Tibial nerve (tissue), 4 donors: ENCODE measurements at regions not wholly inside any gene's neighbourhood (a gene's known extent, or its start where the extent isn't known, plus 50 kb on each side); places are given as distances from the start of the nearest gene placed in this dataset.

Experiments used
- DNase-seq, 2 donors: peaks; one replicate each; pipeline ENCODE4 v3.0.0-alpha.2; 2019; ENCODE audit warnings: low spot score in 2 of 2
- H3K27ac ChIP-seq, 4 donors: fragments of 200-600 bp; sonication (generic) in 3 of 4; one replicate each; pipeline ENCODE4 v1.5.1; 2017 to 2019; ENCODE audit warnings: mild to moderate bottlenecking in 1 of 4
- H3K27me3 ChIP-seq, 2 donors: fragments of 200-600 bp; sonication (generic) in 1 of 2; one replicate each; pipeline versions ENCODE4 v1.5.1 to v1.6.0; 2017 to 2019
- H3K36me3 ChIP-seq, 3 donors: fragments of 200-600 bp; sonication (generic); one replicate each; pipeline ENCODE4 v1.5.1; 2018 to 2019
- H3K4me1 ChIP-seq, 4 donors: fragments of 200-600 bp; sonication (generic) in 3 of 4; one replicate each; pipeline ENCODE4 v1.5.1; 2017 to 2019
- H3K4me3 ChIP-seq, 4 donors: fragments of 200-600 bp; sonication (generic) in 3 of 4; one replicate each; pipeline ENCODE4 v1.5.1; 2017 to 2019; ENCODE audit warnings: mild to moderate bottlenecking in 1 of 4, moderate library complexity in 1 of 4
- H3K9me3 ChIP-seq, 4 donors: fragments of 200-600 bp; sonication (generic) in 3 of 4; one replicate each; pipeline ENCODE4 v1.5.1; 2017 to 2019
- EP300 ChIP-seq, 2 donors: sonication (generic); formaldehyde crosslinking; IDR thresholded peaks; one replicate each; pipeline ENCODE4 v1.6.1; 2017; ENCODE audit warnings: antibody characterized with exemption in 2 of 2, mild to moderate bottlenecking in 1 of 2
- POLR2A ChIP-seq, 2 donors: fragments of 450-650 bp; IDR thresholded peaks; one replicate each; pipeline ENCODE4 v1.6.1; 2017; ENCODE audit warnings: antibody characterized with exemption in 2 of 2, mild to moderate bottlenecking in 2 of 2, moderate library complexity in 2 of 2
- WGBS, 2 donors: methylation state at CpG; one replicate each; pipeline ENCODE4 v1.1.5; 2018; 5-methylcytosine and 5-hydroxymethylcytosine counted together
- TF ChIP-seq, protein P1 (sequence below), 5 experiments: fragments of 200-600 bp in 3 of 5; fragments of 450-650 bp in 2 of 5; sonication (generic) in 3 of 5; IDR thresholded peaks; one replicate each; pipeline ENCODE4 v1.5.1; 2016 to 2019; ENCODE audit warnings: antibody characterized with exemption in 5 of 5, mild to moderate bottlenecking in 3 of 5, moderate library complexity in 2 of 5

DNA sequence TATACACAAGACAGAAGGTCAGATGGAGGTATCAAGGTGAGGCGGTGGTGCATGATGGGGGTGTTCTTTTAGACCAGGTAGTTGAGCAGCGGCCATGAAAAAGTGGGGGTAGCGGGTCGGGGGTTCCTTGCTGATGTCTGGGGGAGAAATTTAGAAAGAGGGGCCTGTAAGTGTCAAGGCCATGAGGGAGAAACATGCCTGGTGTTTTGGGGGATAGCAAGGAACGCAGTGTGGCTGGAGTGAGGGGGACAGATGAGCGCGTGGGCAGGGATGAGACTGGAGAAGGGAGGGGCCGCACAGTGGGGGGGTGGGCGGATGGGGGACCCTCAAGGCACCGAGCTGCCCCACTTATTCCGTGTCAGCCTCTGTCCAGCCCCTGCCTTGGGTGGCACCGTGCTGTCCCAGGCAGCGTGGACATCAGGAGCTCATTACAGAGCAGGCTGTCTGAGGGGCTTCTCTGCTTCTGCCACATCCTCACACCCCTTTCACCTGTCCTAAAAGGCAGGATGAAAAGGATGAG is 143.3 kb downstream of the SMAD6 start:
- TF ChIP-seq, protein P1, sequence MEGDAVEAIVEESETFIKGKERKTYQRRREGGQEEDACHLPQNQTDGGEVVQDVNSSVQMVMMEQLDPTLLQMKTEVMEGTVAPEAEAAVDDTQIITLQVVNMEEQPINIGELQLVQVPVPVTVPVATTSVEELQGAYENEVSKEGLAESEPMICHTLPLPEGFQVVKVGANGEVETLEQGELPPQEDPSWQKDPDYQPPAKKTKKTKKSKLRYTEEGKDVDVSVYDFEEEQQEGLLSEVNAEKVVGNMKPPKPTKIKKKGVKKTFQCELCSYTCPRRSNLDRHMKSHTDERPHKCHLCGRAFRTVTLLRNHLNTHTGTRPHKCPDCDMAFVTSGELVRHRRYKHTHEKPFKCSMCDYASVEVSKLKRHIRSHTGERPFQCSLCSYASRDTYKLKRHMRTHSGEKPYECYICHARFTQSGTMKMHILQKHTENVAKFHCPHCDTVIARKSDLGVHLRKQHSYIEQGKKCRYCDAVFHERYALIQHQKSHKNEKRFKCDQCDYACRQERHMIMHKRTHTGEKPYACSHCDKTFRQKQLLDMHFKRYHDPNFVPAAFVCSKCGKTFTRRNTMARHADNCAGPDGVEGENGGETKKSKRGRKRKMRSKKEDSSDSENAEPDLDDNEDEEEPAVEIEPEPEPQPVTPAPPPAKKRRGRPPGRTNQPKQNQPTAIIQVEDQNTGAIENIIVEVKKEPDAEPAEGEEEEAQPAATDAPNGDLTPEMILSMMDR (IDR thresholded peaks at IDR 0.05), result no peak
- TF ChIP-seq EP300 (IDR thresholded peaks at IDR 0.05) (no peak), POLR2A (IDR thresholded peaks at IDR 0.05) (no peak)
- Histone ChIP-seq H3K4me1 (peaks cover 0 to 57% (median 28%) of the 10 kb centered on the region in 4 donors), H3K9me3 (no peaks in the 10 kb centered on the region), H3K4me3 (no peak overlapping the region), H3K27ac (peak overlapping the region in 1 of 4 donors; percentile 6), H3K36me3 (no peaks in the 10 kb centered on the region), H3K27me3 (no peaks in the 10 kb centered on the region)
- DNase-seq, result no peak
- WGBS, 2 donors, result 86 to 90% methylated on average over 13 of the region's 13 CpGs

DNA sequence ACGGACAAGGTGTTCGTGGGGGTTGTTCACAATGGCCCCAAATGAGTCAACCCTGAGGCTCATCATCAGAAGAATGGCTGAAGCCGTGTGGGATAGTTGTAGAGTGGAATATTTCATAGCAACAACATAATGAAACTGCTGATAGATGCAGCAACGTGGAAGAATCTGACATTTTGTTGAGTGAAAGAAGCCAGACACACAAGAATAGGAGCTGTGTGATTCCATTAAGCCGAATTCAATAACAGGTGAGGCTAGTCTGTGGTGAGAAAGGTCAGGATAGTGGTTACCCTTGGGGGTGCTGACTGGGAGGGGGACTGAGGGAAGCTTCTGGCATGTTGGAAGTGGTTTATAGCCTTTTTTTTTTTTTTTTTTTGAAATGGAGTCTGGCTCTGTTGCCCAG is 144.0 kb downstream of the SMAD6 start:
- 71 to 75% methylated on average over 5 of the region's 5 CpGs for WGBS, 2 donors
- H3K4me1 ChIP-seq, result peaks cover 0 to 57% (median 35%) of the 10 kb centered on the region in 4 donors
- no peak overlapping the region for H3K27ac ChIP-seq
- no peaks in the 10 kb centered on the region for H3K9me3 ChIP-seq
- H3K4me3 ChIP-seq, result no peak overlapping the region
- H3K27me3 ChIP-seq, result no peaks in the 10 kb centered on the region
- no peaks in the 10 kb centered on the region for H3K36me3 ChIP-seq
- TF ChIP-seq POLR2A (IDR thresholded peaks at IDR 0.05) (no peak), EP300 (IDR thresholded peaks at IDR 0.05) (no peak)
- TF ChIP-seq, protein P1 (IDR thresholded peaks at IDR 0.05), result no peak
- no peak for DNase-seq

DNA sequence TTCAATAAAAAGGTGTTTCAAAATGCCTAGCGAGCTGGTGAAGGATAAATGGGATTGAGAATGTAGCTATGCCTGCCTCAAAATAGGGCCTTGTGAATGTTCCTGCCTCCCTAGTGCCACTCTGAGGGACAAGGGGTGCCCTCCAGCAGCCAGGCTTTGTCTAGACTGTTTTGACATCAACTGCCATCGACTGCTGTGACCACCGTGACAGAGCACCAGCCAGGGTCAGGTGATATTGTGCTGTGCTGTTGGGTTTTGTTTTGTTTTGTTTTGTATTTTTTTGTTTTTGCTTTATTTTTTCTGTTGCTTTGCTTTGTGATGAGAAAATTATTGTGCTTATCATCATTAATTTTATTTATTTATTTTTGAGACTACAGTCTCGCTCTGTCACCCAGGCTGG is 144.8 kb downstream of the SMAD6 start:
- Histone ChIP-seq H3K4me3 (no peak overlapping the region), H3K27me3 (no peaks in the 10 kb centered on the region), H3K9me3 (no peaks in the 10 kb centered on the region), H3K27ac (no peak overlapping the region), H3K36me3 (no peaks in the 10 kb centered on the region), H3K4me1 (peaks cover 0 to 58% (median 33%) of the 10 kb centered on the region in 4 donors)
- TF ChIP-seq POLR2A (IDR thresholded peaks at IDR 0.05), result no peak
- TF ChIP-seq, protein P1 (IDR thresholded peaks at IDR 0.05), result no peak
- 87 to 91% methylated on average over 4 of the region's 4 CpGs for WGBS, 2 donors
- no peak for DNase-seq

DNA sequence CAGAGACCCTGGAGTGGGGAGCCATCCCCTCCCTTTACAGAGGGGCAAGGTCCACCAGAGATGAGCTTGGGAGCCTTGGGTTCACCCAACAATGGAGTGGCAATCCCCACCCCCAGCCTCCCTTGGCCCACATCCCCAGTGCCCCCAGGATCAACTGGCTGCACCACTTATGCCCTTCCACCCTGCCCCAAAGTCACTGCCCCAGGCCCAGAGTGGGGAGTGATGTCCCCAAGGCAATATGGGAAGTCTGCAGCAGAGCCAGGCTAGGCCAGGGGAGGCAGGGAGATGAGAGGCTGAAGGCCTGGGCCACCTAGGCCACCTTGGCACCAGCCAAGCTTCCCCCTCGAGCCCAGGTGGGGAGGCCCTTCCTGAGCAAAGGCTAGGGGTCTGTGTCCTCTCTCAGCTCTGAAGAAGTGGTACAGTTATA is 145.5 kb downstream of the SMAD6 start:
- no peak overlapping the region for H3K27ac ChIP-seq
- peaks cover 0 to 54% (median 29%) of the 10 kb centered on the region in 4 donors for H3K4me1 ChIP-seq
- TF ChIP-seq POLR2A (IDR thresholded peaks at IDR 0.05) (no peak), EP300 (IDR thresholded peaks at IDR 0.05) (no peak)
- TF ChIP-seq, protein P1 (IDR thresholded peaks at IDR 0.05), result no peak
- DNase-seq, result no peak
- H3K4me3 ChIP-seq, result no peak overlapping the region
- no peaks in the 10 kb centered on the region for H3K36me3 ChIP-seq
- H3K27me3 ChIP-seq, result no peaks in the 10 kb centered on the region
- 83% methylated on average over 1 of the region's 1 CpG; no CpG with 5 or more reads in 1 of the 2 donors for WGBS, 2 donors
- H3K9me3 ChIP-seq, result no peaks in the 10 kb centered on the region

DNA sequence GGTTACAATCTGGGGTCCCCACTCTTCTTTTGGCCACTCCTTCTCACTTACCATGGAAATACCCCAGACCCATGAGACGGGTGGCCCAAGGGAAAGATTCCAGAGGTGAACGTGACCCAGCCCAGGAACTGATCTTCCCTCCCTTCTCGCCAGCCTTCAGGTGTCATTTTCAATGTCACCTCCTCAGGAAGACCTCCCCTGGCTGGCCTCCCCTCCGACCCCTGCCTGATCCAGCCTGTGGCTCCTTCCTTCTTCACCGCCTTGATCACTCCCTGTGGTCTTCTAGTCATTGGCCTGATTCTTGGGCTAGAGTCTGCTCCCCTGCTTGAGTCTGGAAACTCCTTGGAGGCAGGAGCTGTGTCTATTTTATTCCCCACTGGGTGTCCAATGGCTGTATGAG is 146.1 kb downstream of the SMAD6 start:
- Histone ChIP-seq H3K27me3 (no peaks in the 10 kb centered on the region), H3K4me1 (peaks cover 0 to 51% (median 27%) of the 10 kb centered on the region in 4 donors), H3K9me3 (no peaks in the 10 kb centered on the region), H3K36me3 (no peaks in the 10 kb centered on the region), H3K27ac (no peak overlapping the region), H3K4me3 (no peak overlapping the region)
- no peak for DNase-seq
- TF ChIP-seq POLR2A (IDR thresholded peaks at IDR 0.05), result no peak
- no peak for TF ChIP-seq EP300 (IDR thresholded peaks at IDR 0.05)
- TF ChIP-seq, protein P1 (IDR thresholded peaks at IDR 0.05), result no peak
- 87 to 97% methylated on average over 5 of the region's 5 CpGs for WGBS, 2 donors
